ENCODE measurements at regions not wholly inside any gene's neighbourhood (a gene's known extent, or its start where the extent isn't known, plus 50 kb on each side); places are given as distances from the start of the nearest gene placed in this dataset.

DNA sequence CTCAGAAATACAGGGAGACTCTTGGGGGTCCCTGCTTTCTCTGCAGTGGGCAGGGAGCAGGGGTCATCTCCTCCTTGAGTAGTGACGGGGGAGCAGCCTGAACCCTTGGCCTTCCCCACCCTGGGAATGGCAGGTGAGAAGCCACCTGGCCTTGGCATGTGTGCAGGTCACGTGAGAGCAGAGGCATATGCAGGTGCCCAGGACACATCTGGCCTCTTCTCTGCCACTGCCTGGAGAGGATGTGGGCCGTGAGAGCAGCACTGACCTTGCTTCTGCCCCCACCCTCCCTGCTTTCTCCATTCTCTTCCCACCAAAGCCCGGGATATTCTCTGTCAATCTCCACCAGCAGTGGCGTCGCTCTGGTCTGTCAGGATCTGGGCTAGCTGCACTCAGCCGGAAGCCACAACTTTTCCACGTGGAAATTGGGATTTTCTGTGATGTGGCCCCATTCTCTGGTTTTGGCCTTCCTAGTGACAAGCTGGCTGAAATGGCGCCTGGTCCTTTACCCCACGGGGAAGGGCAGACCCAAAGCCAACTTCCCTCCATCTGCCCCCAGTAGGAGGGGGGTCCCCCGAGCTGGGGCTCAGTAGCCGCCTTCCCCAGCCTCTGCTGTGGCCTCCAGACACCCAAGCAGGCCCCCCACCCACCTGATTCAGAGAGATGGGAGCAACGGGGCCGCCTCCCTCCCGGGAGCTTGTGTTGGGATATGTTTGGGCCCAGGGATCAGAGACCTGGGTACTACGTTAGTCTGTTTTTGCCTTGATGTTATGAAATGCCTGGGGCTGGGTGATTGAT lies 70.4 kb upstream of the FCN1 start:
- no peaks in the 10 kb centered on the region for H3K4me1 ChIP-seq (replicated peaks in 1 of 2; ENCODE audit: control insufficient read depth in 2 of 2, insufficient read depth in 2 of 2, low read length in 2 of 2)
- H3K4me2 ChIP-seq (ENCODE audit: insufficient read depth, low read length), result no peak overlapping the region
- peaks cover 0 to 20% of the 10 kb centered on the region in 2 experiments; a peak in 2 of 5 replicates for H3K27me3 ChIP-seq (ENCODE audit: control insufficient read depth in 2 of 2, insufficient read depth in 2 of 2, low read length in 2 of 2)
- no peak overlapping the region for H3K4me3 ChIP-seq
- WGBS (ENCODE audit: insufficient coverage, low coverage, missing lambda C conversion rate), result 0% methylated on average over 13 of the region's 16 CpGs
- TF ChIP-seq, protein P1, sequence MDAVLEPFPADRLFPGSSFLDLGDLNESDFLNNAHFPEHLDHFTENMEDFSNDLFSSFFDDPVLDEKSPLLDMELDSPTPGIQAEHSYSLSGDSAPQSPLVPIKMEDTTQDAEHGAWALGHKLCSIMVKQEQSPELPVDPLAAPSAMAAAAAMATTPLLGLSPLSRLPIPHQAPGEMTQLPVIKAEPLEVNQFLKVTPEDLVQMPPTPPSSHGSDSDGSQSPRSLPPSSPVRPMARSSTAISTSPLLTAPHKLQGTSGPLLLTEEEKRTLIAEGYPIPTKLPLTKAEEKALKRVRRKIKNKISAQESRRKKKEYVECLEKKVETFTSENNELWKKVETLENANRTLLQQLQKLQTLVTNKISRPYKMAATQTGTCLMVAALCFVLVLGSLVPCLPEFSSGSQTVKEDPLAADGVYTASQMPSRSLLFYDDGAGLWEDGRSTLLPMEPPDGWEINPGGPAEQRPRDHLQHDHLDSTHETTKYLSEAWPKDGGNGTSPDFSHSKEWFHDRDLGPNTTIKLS (IDR thresholded peaks at IDR 0.05; ENCODE audit: borderline replicate concordance, low read depth), result no peak
- TF ChIP-seq FOXP1 (CRISPR knock-in tag; IDR thresholded peaks at IDR 0.05), result no peak
- no peak for TF ChIP-seq RCOR1 (IDR thresholded peaks at IDR 0.05; ENCODE audit: borderline replicate concordance in 1 of 2, low read depth in 2 of 2, low read length in 2 of 2)
- no peak for TF ChIP-seq SOX6 (IDR thresholded peaks at IDR 0.05)
- no peak for TF ChIP-seq LEF1 (IDR thresholded peaks at IDR 0.05)
- no peak for TF ChIP-seq DMBX1 (CRISPR knock-in tag; IDR thresholded peaks at IDR 0.05; ENCODE audit: borderline replicate concordance)
- TF ChIP-seq HNRNPLL (IDR thresholded peaks at IDR 0.05; ENCODE audit: low read depth, low read length, poor library complexity, severe bottlenecking), result no peak
- in situ Hi-C loops (cut with MboI) (loop anchor here (10.0 kb wide), 1 partner anchor 293 kb away; no protein-coding TSS in a partner anchor), intact Hi-C loops (cut with micrococcal nuclease) (no loop called here)
- H3K27ac ChIP-seq (ENCODE audit: extremely low read depth, low read depth, low read length), result no peak overlapping the region
- H3K36me3 ChIP-seq (ENCODE audit: control insufficient read depth, insufficient read depth, low read length), result no peaks in the 10 kb centered on the region
- BruUV-seq (replicated peaks), result no TSS peak
- ChIA-PET POLR2A (interaction anchor here (0.6 kb wide), 1 partner anchor 167 kb away, joined by 3 read pairs; no protein-coding TSS in a partner anchor), CTCF (ENCODE audit: low intra/inter-chr PET ratio) (no interaction called here)
- ATAC-seq (no peak), DNase-seq (ENCODE audit: extremely low read depth in 1 of 4, low spot score in 3 of 4) (no peak), FAIRE-seq (no peak)
- H2AFZ ChIP-seq (ENCODE audit: low read depth, low read length), result no peak overlapping the region
- no peaks in the 10 kb centered on the region for H3K79me2 ChIP-seq (ENCODE audit: control insufficient read depth, insufficient read depth, low read length)
- H4K20me1 ChIP-seq (replicated peaks; ENCODE audit: control insufficient read depth, insufficient read depth, low read length), result 0 out of 2 replicates have a peak, but pooled peaks cover 4% of the 10 kb centered on the region
- no peak overlapping the region for H3K9ac ChIP-seq (ENCODE audit: insufficient read depth in 1 of 2, low read depth in 2 of 2, low read length in 2 of 2)
- no peaks in the 10 kb centered on the region for H3K9me3 ChIP-seq (replicated peaks; ENCODE audit: control insufficient read depth, insufficient read depth, low read depth, low read length)
- no peaks in the 10 kb centered on the region for H3K9me1 ChIP-seq (ENCODE audit: control insufficient read depth, insufficient read depth, low read length)
